HG02642 (cell line): ENCODE measurements at regions not wholly inside any gene's neighbourhood (a gene's known extent, or its start where the extent isn't known, plus 50 kb on each side); places are given as distances from the start of the nearest gene placed in this dataset.
"Not testable (repeated sequence)": the region's sequence is repeated elsewhere in the genome, so short reads cannot be mapped to it uniquely, and the experiment has no call there.

ENCODE experiments used
- ATAC-seq: cut with Tn5 transposase; IDR thresholded peaks from one replicate; pipeline ENCODE4 v1.9.1; 2021; ENCODE audit warnings: mild to moderate bottlenecking; ENCODE audit not compliant: unreplicated experiment, poor library complexity

GRCh38 chr5:130529511-130530485 is 625.5 kb downstream of the CHSY3 start:
- no peak for ATAC-seq

GRCh38 chr5:130529111-130529510 is 624.8 kb downstream of the CHSY3 start:
- no peak for ATAC-seq

- no peak for ATAC-seq
Measured at GRCh38 chr5:130528474-130528873, 624.2 kb downstream of the CHSY3 start.

GRCh38 chr5:130526708-130527107 is 622.4 kb downstream of the CHSY3 start:
- ATAC-seq: no peak

GRCh38 chr5:130520211-130520610 is 615.9 kb downstream of the CHSY3 start:
- no peak for ATAC-seq

GRCh38 chr5:130514984-130515690 is 610.9 kb downstream of the CHSY3 start:
- ATAC-seq: no peak

- ATAC-seq: no peak
Measured at GRCh38 chr5:130502702-130503101, 598.4 kb downstream of the CHSY3 start.

GRCh38 chr5:130501151-130501865 is 597.0 kb downstream of the CHSY3 start:
- ATAC-seq: no peak

GRCh38 chr5:130500495-130500894 is 596.2 kb downstream of the CHSY3 start:
- not testable (repeated sequence) for ATAC-seq

- ATAC-seq: no peak
Measured at GRCh38 chr5:130496215-130496614, 592.0 kb downstream of the CHSY3 start.

GRCh38 chr5:130488252-130488651 is 584.0 kb downstream of the CHSY3 start:
- ATAC-seq: no peak

- no peak for ATAC-seq
Measured at GRCh38 chr5:130479045-130479804, 575.0 kb downstream of the CHSY3 start.

- ATAC-seq: no peak
Measured at GRCh38 chr5:130476325-130476724, 572.1 kb downstream of the CHSY3 start.

- ATAC-seq: no peak
Measured at GRCh38 chr5:130462516-130462915, 558.3 kb downstream of the CHSY3 start.

- no peak for ATAC-seq
Measured at GRCh38 chr5:130455175-130455574, 550.9 kb downstream of the CHSY3 start.

GRCh38 chr5:130452744-130453143 is 548.5 kb downstream of the CHSY3 start:
- no peak for ATAC-seq

GRCh38 chr5:130436430-130436829 is 532.2 kb downstream of the CHSY3 start:
- ATAC-seq: no peak

GRCh38 chr5:130427222-130427955 is 523.1 kb downstream of the CHSY3 start:
- no peak for ATAC-seq

- no peak for ATAC-seq
Measured at GRCh38 chr5:130425424-130425823, 521.2 kb downstream of the CHSY3 start.
